IMR-90 (cell line): ENCODE measurements at regions not wholly inside any gene's neighbourhood (a gene's known extent, or its start where the extent isn't known, plus 50 kb on each side); places are given as distances from the start of the nearest gene placed in this dataset.

ENCODE experiments used
- ATAC-seq: fragments of 200-7000 bp; cut with Tn5 transposase; 2 replicates; pipeline ENCODE4 v1.9.1; 2020; ENCODE audit warnings: low read depth, mild to moderate bottlenecking, moderate library complexity
- BruUV-seq: library from RNA; stranded (reverse); fragments of 400-500 nt; replicated peaks from 2 replicates; lab custom pipeline; 2021; lab: Mats Ljungman, UMichigan
- CTCF ChIA-PET: fragments of 300-600 bp; formaldehyde crosslinking; extraction: SDS; loops from one replicate; lab custom pipeline; 2021; ENCODE audit warnings: antibody characterized with exemption; lab: Yijun Ruan, JAX
- POLR2A ChIA-PET: fragments of 300-600 bp; sonication (Branson Sonifier 250); formaldehyde crosslinking; loops from one replicate; lab custom pipeline; 2022; ENCODE audit warnings: antibody characterized with exemption; ENCODE audit not compliant: unreplicated experiment; lab: Charles Lee
- DNase-seq: peaks from one replicate; pipeline ENCODE4 v3.0.0; 2013
- H2AFZ ChIP-seq: replicated peaks from 2 replicates; pipeline ENCODE3; 2013; ENCODE audit warnings: low read length, mild to moderate bottlenecking; ENCODE audit not compliant: poor library complexity
- H2AK5ac ChIP-seq: 2 replicates; pipeline ENCODE4 v1.6.1; 2013; ENCODE audit warnings: low read depth, low read length, inconsistent platforms
- H2AK9ac ChIP-seq: replicated peaks from 2 replicates; pipeline ENCODE3; 2013; ENCODE audit warnings: mild to moderate bottlenecking, low read depth, low read length, moderate library complexity; ENCODE audit not compliant: poor library complexity
- H2BK120ac ChIP-seq: 2 replicates; pipeline ENCODE4 v1.6.1; 2013; ENCODE audit warnings: low read depth, low read length, inconsistent platforms
- H2BK15ac ChIP-seq: 3 replicates; pipeline ENCODE4 v1.6.1; 2013; ENCODE audit warnings: low read depth, low read length, inconsistent platforms
- H2BK20ac ChIP-seq: 2 replicates; pipeline ENCODE4 v1.6.1; 2013; ENCODE audit warnings: low read depth, mild to moderate bottlenecking, inconsistent platforms, low read length, moderate library complexity
- H2BK5ac ChIP-seq: 2 replicates; pipeline ENCODE4 v1.6.1; 2013; ENCODE audit warnings: mild to moderate bottlenecking, low read depth, low read length, inconsistent platforms; ENCODE audit not compliant: poor library complexity, severe bottlenecking
- H3K14ac ChIP-seq: replicated peaks from 2 replicates; pipeline ENCODE4 v1.6.1; 2013; ENCODE audit warnings: low read depth, low read length, inconsistent platforms
- H3K18ac ChIP-seq: 2 replicates; pipeline ENCODE4 v1.6.1; 2013; ENCODE audit warnings: low read depth, low read length, control low read depth
- H3K23ac ChIP-seq: 2 replicates; pipeline ENCODE4 v1.6.1; 2013; ENCODE audit warnings: low read depth, low read length, inconsistent platforms
- H3K27ac ChIP-seq: 2 replicates; pipeline ENCODE4 v1.5.1; 2013; ENCODE audit warnings: mild to moderate bottlenecking, control low read depth, low read length; ENCODE audit not compliant: insufficient read depth
- H3K27me3 ChIP-seq: 2 replicates; pipeline ENCODE4 v1.6.1; 2013; ENCODE audit warnings: low read length; ENCODE audit not compliant: control insufficient read depth, insufficient read depth
- H3K36me3 ChIP-seq: 2 replicates; pipeline ENCODE4 v1.6.1; 2013; ENCODE audit warnings: low read length, mixed read lengths; ENCODE audit not compliant: control insufficient read depth, insufficient read depth
- H3K4ac ChIP-seq: 2 replicates; pipeline ENCODE4 v1.6.1; 2013; ENCODE audit warnings: low read depth, low read length, inconsistent platforms
- H3K4me1 ChIP-seq: 2 replicates; pipeline ENCODE4 v1.6.1; 2013; ENCODE audit warnings: low read length, mixed read lengths; ENCODE audit not compliant: control insufficient read depth, insufficient read depth
- H3K4me2 ChIP-seq: 2 replicates; pipeline ENCODE4 v1.6.1; 2013; ENCODE audit warnings: low read depth, mild to moderate bottlenecking, control low read depth, low read length, moderate library complexity
- H3K4me3 ChIP-seq: 2 replicates; pipeline ENCODE4 v1.5.1; 2013; ENCODE audit warnings: low read depth, mild to moderate bottlenecking, control low read depth, low read length, moderate library complexity; ENCODE audit not compliant: insufficient read depth
- H3K56ac ChIP-seq: 2 replicates; pipeline ENCODE4 v1.6.1; 2013; ENCODE audit warnings: low read length, inconsistent platforms; ENCODE audit not compliant: insufficient read depth; ENCODE audit errors: extremely low read depth
- H3K79me1 ChIP-seq, 2 experiments: 2 replicates each; pipeline ENCODE4 v1.6.1; 2013; ENCODE audit warnings: low read length in 2 of 2, inconsistent platforms in 1 of 2, low read depth in 1 of 2
- H3K9ac ChIP-seq: 2 replicates; pipeline ENCODE4 v1.6.1; 2013; ENCODE audit warnings: low read depth, low read length, control low read depth
- H3K9me1 ChIP-seq: 2 replicates; pipeline ENCODE4 v1.6.1; 2013; ENCODE audit warnings: low read length, inconsistent platforms; ENCODE audit not compliant: insufficient read depth
- H3K9me3 ChIP-seq: 2 replicates; pipeline ENCODE4 v1.6.1; 2013; ENCODE audit warnings: low read length; ENCODE audit not compliant: control insufficient read depth, insufficient read depth
- H4K20me1 ChIP-seq: 2 replicates; pipeline ENCODE4 v1.6.1; 2013; ENCODE audit warnings: low read length, inconsistent platforms; ENCODE audit not compliant: insufficient read depth
- H4K5ac ChIP-seq: 2 replicates; pipeline ENCODE4 v1.6.1; 2013; ENCODE audit warnings: mild to moderate bottlenecking, low read depth, low read length, control low read depth
- H4K8ac ChIP-seq, 2 experiments: 2 replicates each; pipeline ENCODE4 v1.6.1; 2013; ENCODE audit warnings: low read depth in 2 of 2, low read length in 2 of 2, control low read depth in 1 of 2, inconsistent platforms in 1 of 2
- H4K91ac ChIP-seq: 2 replicates; pipeline ENCODE4 v1.6.1; 2013; ENCODE audit warnings: low read depth, low read length, inconsistent platforms; ENCODE audit not compliant: insufficient read depth
- BHLHE40 ChIP-seq: fragments of 150-350 bp; IDR thresholded peaks from 2 replicates; pipeline ENCODE4 v1.6.1; 2016; ENCODE audit warnings: mild to moderate bottlenecking, low read depth, low read length
- CEBPB ChIP-seq: IDR thresholded peaks from 2 replicates; pipeline ENCODE4 v1.6.1; 2012; ENCODE audit warnings: low read depth, low read length, improper control_type of control experiment
- CHD1 ChIP-seq: IDR thresholded peaks from 2 replicates; pipeline ENCODE4 v1.6.1; 2012; ENCODE audit warnings: low read depth, low read length, improper control_type of control experiment
- ELK1 ChIP-seq: fragments of 150-350 bp; IDR thresholded peaks from 2 replicates; pipeline ENCODE4 v1.6.1; 2016; ENCODE audit warnings: low read depth, mild to moderate bottlenecking, low read length, moderate library complexity, borderline replicate concordance
- FOS ChIP-seq: fragments of 150-350 bp; IDR thresholded peaks from 2 replicates; pipeline ENCODE4 v1.6.1; 2016; ENCODE audit warnings: low read depth, low read length
- MAFK ChIP-seq: IDR thresholded peaks from 2 replicates; pipeline ENCODE4 v1.6.1; 2012; ENCODE audit warnings: low read depth, low read length, improper control_type of control experiment
- MAZ ChIP-seq: IDR thresholded peaks from 2 replicates; pipeline ENCODE4 v1.6.1; 2012; ENCODE audit warnings: low read depth, mild to moderate bottlenecking, low read length, improper control_type of control experiment, moderate library complexity, borderline replicate concordance
- MXI1 ChIP-seq: IDR thresholded peaks from 2 replicates; pipeline ENCODE4 v1.6.1; 2012; ENCODE audit warnings: low read depth, mild to moderate bottlenecking, low read length, moderate library complexity, borderline replicate concordance
- NFE2L2 ChIP-seq: fragments of 150-350 bp; IDR thresholded peaks from 2 replicates; pipeline ENCODE4 v1.6.1; 2016; ENCODE audit warnings: low read depth, mild to moderate bottlenecking, low read length
- POLR2A ChIP-seq: IDR thresholded peaks from 2 replicates; pipeline ENCODE4 v1.6.1; 2012; ENCODE audit warnings: mild to moderate bottlenecking, low read depth, low read length
- RAD21 ChIP-seq: IDR thresholded peaks from 2 replicates; pipeline ENCODE4 v1.6.1; 2012; ENCODE audit warnings: low read length, improper control_type of control experiment
- RCOR1 ChIP-seq: IDR thresholded peaks from 2 replicates; pipeline ENCODE4 v1.6.1; 2012; ENCODE audit warnings: mild to moderate bottlenecking, low read length, improper control_type of control experiment; ENCODE audit not compliant: insufficient replicate concordance
- RFX5 ChIP-seq: IDR thresholded peaks from 2 replicates; pipeline ENCODE4 v1.8.0; 2012; ENCODE audit warnings: low read depth, mild to moderate bottlenecking, low read length, moderate library complexity
- SMC3 ChIP-seq: fragments of 150-350 bp; IDR thresholded peaks from 2 replicates; pipeline ENCODE4 v1.6.1; 2016; ENCODE audit warnings: low read depth, mild to moderate bottlenecking, antibody characterized with exemption, low read length, moderate library complexity
- USF2 ChIP-seq: fragments of 150-350 bp; IDR thresholded peaks from 2 replicates; pipeline ENCODE4 v1.6.1; 2017; ENCODE audit warnings: mild to moderate bottlenecking, antibody characterized with exemption, low read length, low read depth
- WGBS, 2 experiments: methylation state at CpG; one replicate each; pipeline versions ENCODE4 v1.1.5 to v1.1.7; 2013; ENCODE audit warnings: missing lambda C conversion rate in 2 of 2; ENCODE audit not compliant: insufficient read length in 1 of 2; ENCODE audit errors: extremely low coverage in 2 of 2; 5-methylcytosine and 5-hydroxymethylcytosine counted together
- dilution Hi-C: fragments of 300-500 bp; cut with HindIII; formaldehyde crosslinking; loops from one replicate; pipeline ENCODE4 v1.14.3; 2018; ENCODE audit warnings: low sequenced_read_pairs; ENCODE audit not compliant: unreplicated experiment
- in situ Hi-C: fragments of 300-500 bp; cut with MboI; formaldehyde crosslinking; loops from 3 replicates; pipeline ENCODE4 v1.14.3; 2019; ENCODE audit warnings: low sequenced_read_pairs, inconsistent platforms, mixed read lengths
- intact Hi-C: fragments of 100-400 bp; cut with micrococcal nuclease; formaldehyde crosslinking; loops from 2 replicates; pipeline ENCODE4 v1.10.0; 2022

- H2AFZ ChIP-seq = no peak overlapping the region
- POLR2A ChIA-PET = no interaction called here
- WGBS, 2 experiments = no CpG with 5 or more reads among the region's 2 CpGs
These were observed 403.2 kb downstream of the RAD51AP2 start for GRCh38 chr2:17115042-17115441.

More at GRCh38 chr2:17115042-17115441, 403.2 kb downstream of the RAD51AP2 start:
- intact Hi-C loops = no loop called here
- H4K8ac ChIP-seq = no peak overlapping the region
- H3K23ac ChIP-seq = no peak overlapping the region
- no peak overlapping the region for H3K4ac ChIP-seq
- H3K4me3 ChIP-seq = no peak overlapping the region
- CTCF ChIA-PET = no interaction called here
- no peak for TF ChIP-seq MAZ
- no peak for TF ChIP-seq NFE2L2
- no peak for TF ChIP-seq BHLHE40
- no peak for TF ChIP-seq RAD21
- no peak for TF ChIP-seq RFX5
- TF ChIP-seq CHD1 = no peak
- no peak for TF ChIP-seq FOS
- no peak for TF ChIP-seq RCOR1
- TF ChIP-seq MAFK = no peak
- TF ChIP-seq USF2 = no peak
- no peak for TF ChIP-seq ELK1
- no peak for TF ChIP-seq POLR2A
- no peak for TF ChIP-seq SMC3
- TF ChIP-seq CEBPB = no peak
- TF ChIP-seq MXI1 = no peak
- ATAC-seq (no peak), DNase-seq (no peak)
- H2BK120ac ChIP-seq = no peak overlapping the region
- H2BK5ac ChIP-seq = no peak overlapping the region
- no peak overlapping the region for H3K4me2 ChIP-seq
- H3K36me3 ChIP-seq = no peaks in the 10 kb centered on the region
- no peak overlapping the region for H3K18ac ChIP-seq
- no peak overlapping the region for H3K14ac ChIP-seq
- H4K5ac ChIP-seq = no peak overlapping the region
- no peaks in the 10 kb centered on the region for H4K20me1 ChIP-seq
- no peak overlapping the region for H2BK20ac ChIP-seq
- H3K9me3 ChIP-seq = no peaks in the 10 kb centered on the region; the same call in 1 of the 2 replicates
- no peak overlapping the region for H3K9ac ChIP-seq
- in situ Hi-C loops = no loop called here
- no peaks in the 10 kb centered on the region for H3K27me3 ChIP-seq
- no peak overlapping the region for H3K56ac ChIP-seq
- H2AK9ac ChIP-seq = no peak overlapping the region
- no peaks in the 10 kb centered on the region for H3K4me1 ChIP-seq
- dilution Hi-C loops = no loop called here
- no peaks in the 10 kb centered on the region for H3K79me1 ChIP-seq
- BruUV-seq = no TSS peak
- H2BK15ac ChIP-seq = no peak overlapping the region
- no peak overlapping the region for H4K91ac ChIP-seq
- no peak overlapping the region for H2AK5ac ChIP-seq
- H3K27ac ChIP-seq = no peak overlapping the region
- H3K9me1 ChIP-seq = no peaks in the 10 kb centered on the region
